Duodenal mucosa (tissue), 2 donors: ENCODE measurements at regions not wholly inside any gene's neighbourhood (a gene's known extent, or its start where the extent isn't known, plus 50 kb on each side); places are given as distances from the start of the nearest gene placed in this dataset.
"Not testable (repeated sequence)": the region's sequence is repeated elsewhere in the genome, so short reads cannot be mapped to it uniquely, and the experiment has no call there.

ENCODE experiments used
- H3K27ac ChIP-seq: one replicate; pipeline ENCODE4 v1.7.0; 2013; ENCODE audit warnings: low read depth, low read length
- H3K27me3 ChIP-seq, 2 donors: one replicate each; pipeline ENCODE4 v1.7.0; 2013; ENCODE audit warnings: low read length in 2 of 2, control low read depth in 1 of 2; ENCODE audit not compliant: insufficient read depth in 2 of 2, control insufficient read depth in 1 of 2
- H3K36me3 ChIP-seq, 2 donors: one replicate each; pipeline ENCODE4 v1.7.0; 2013; ENCODE audit warnings: low read length in 2 of 2, control low read depth in 1 of 2; ENCODE audit not compliant: insufficient read depth in 2 of 2, control insufficient read depth in 1 of 2
- H3K4me1 ChIP-seq, 2 donors: one replicate each; pipeline ENCODE4 v1.7.0; 2013; ENCODE audit warnings: low read length in 2 of 2, control low read depth in 1 of 2; ENCODE audit not compliant: insufficient read depth in 2 of 2, control insufficient read depth in 1 of 2
- H3K4me3 ChIP-seq, 2 donors: one replicate each; pipeline ENCODE4 v1.7.0; 2013; ENCODE audit warnings: low read length in 2 of 2, low read depth in 1 of 2
- H3K9ac ChIP-seq, 2 donors: one replicate each; pipeline ENCODE4 v1.7.0; 2013; ENCODE audit warnings: low read length in 2 of 2, low read depth in 1 of 2
- H3K9me3 ChIP-seq, 2 donors: one replicate each; pipeline ENCODE4 v1.7.0; 2013; ENCODE audit warnings: low read length in 2 of 2, control low read depth in 1 of 2; ENCODE audit not compliant: control insufficient read depth in 1 of 2

DNA sequence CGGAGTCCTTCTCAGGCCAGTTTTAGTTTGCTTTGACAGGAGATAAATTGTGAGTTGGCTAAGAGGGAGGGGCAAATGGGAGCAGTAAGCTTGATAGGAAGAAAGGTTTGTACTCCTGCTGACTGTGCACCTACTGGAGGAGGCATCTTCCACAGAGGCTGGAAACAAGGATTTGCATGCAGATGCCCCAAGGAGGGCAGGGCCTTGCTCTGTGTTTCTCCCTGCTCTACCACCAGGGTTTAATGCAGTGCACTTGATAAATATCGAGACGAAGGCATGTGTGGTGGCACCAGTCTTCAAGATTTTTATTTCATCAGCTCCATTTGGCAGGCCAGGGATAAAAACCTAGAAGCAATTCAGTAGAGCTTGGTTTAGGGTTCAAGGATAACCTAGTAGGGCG, 210.5 kb upstream of the C16orf82 start:
- Histone ChIP-seq H3K4me3 (no peak overlapping the region), H3K27me3 (no peaks in the 10 kb centered on the region), H3K36me3 (no peaks in the 10 kb centered on the region), H3K9me3 (peaks cover 4 to 13% of the 10 kb centered on the region in 2 donors), H3K9ac (no peak overlapping the region), H3K4me1 (no peaks in the 10 kb centered on the region), H3K27ac (no peak overlapping the region)

DNA sequence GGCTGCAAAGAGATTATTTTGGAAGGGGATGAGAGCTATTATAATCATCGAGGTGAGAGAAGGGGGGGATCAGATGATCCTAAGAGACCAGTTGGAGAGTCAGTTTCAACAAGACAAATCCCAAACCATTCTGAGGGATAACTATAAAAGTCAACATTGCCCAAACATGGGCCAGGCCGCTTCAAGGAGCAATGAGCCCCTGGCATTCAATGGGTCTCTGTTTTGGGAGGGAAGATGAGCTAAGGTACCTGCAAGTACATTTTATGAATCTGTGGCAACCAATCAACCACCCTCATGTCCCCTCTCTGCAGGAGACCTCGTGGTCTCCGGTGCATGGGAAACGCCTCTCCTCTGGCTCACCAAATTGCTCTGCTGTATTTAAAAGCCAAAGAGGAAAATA, 209.9 kb upstream of the C16orf82 start:
- Histone ChIP-seq H3K4me3 (no peak overlapping the region), H3K27ac (no peak overlapping the region), H3K36me3 (no peaks in the 10 kb centered on the region), H3K9ac (no peak overlapping the region), H3K9me3 (peaks cover 4 to 14% of the 10 kb centered on the region in 2 donors), H3K27me3 (no peaks in the 10 kb centered on the region), H3K4me1 (no peaks in the 10 kb centered on the region)

- H3K9me3 ChIP-seq: peaks cover 4 to 14% of the 10 kb centered on the region in 2 donors
- no peaks in the 10 kb centered on the region for H3K36me3 ChIP-seq
- no peak overlapping the region for H3K4me3 ChIP-seq
Observed at GRCh38 chr16:26857371-26857770, 209.4 kb upstream of the C16orf82 start.

DNA sequence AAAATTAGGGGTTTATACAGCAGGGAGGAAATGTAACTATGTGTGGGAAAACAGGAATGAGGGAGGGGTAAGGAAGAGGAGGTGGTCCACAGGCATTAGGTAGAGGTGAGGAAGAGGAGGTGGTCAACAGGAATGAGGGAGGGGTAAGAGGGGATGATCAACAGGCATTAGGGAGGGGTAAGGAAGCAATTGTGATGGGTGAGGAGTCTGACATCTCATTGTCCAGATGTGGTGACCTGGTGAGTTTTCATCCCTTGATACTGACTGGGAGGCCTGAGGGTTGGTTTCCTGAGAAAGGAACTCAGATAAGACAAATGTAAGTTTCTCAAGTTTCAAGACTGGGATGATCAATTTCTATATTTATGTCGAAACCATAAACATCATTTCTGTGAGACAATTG, 206.2 kb upstream of the C16orf82 start:
- Histone ChIP-seq H3K4me1 (no peaks in the 10 kb centered on the region), H3K9ac (no peak overlapping the region), H3K4me3 (no peak overlapping the region), H3K36me3 (no peaks in the 10 kb centered on the region), H3K27me3 (no peaks in the 10 kb centered on the region), H3K27ac (no peak overlapping the region), H3K9me3 (peaks cover 4 to 14% of the 10 kb centered on the region in 2 donors)

More at GRCh38 chr16:26857371-26857770, 209.4 kb upstream of the C16orf82 start:
- Histone ChIP-seq H3K4me1 (no peaks in the 10 kb centered on the region), H3K27me3 (no peaks in the 10 kb centered on the region), H3K27ac (no peak overlapping the region), H3K9ac (no peak overlapping the region)

DNA sequence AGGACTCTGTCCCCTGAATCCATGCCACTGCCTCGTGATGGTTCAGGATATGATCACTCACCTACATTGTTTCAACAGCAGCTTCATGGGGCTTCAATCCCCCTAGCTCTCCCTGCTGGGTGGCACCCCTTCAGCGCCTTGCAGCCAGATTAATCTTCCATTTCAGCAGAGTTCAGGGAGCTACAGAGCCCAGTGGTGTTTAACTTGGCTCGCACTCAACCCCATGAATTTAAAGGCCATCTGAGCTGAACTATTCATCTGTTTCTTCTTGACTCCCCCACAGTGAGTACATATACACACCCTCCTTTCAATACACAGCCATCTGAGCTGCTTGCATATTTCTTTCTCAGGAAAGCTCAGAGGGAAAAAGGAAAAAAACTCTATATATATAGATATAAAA, 202.8 kb upstream of the C16orf82 start:
- H3K9ac ChIP-seq: no peak overlapping the region
- no peaks in the 10 kb centered on the region for H3K36me3 ChIP-seq
- H3K27ac ChIP-seq: no peak overlapping the region
- H3K9me3 ChIP-seq: peaks cover 4 to 14% of the 10 kb centered on the region in 2 donors
- H3K4me1 ChIP-seq: no peaks in the 10 kb centered on the region
- no peak overlapping the region for H3K4me3 ChIP-seq
- no peaks in the 10 kb centered on the region for H3K27me3 ChIP-seq

DNA sequence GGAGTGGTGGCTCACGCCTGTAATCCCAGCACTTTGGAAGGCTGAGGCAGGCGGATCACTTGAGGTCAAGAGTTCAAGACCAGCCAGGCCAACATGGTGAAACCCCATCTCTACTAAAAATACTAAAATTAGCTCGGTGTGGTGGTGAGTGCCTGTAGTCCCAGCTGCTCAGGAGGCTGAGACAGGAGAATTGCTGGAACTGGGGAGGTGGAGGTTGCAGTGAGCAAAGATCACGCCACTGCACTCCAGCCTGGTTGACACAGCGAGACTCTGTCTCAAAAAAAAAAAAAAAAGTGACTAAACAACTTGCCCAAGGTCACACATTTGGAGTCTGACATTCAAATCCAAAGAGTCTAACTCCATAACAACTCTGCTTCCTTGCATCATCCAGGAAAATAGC, 192.4 kb upstream of the C16orf82 start:
- H3K4me1 ChIP-seq, H3K4me3 ChIP-seq, H3K9ac ChIP-seq, H3K27ac ChIP-seq, H3K9me3 ChIP-seq, H3K27me3 ChIP-seq, H3K36me3 ChIP-seq: not testable (repeated sequence)

- no peak overlapping the region for H3K4me3 ChIP-seq
Observed at GRCh38 chr16:26877421-26877820, 189.3 kb upstream of the C16orf82 start.

DNA sequence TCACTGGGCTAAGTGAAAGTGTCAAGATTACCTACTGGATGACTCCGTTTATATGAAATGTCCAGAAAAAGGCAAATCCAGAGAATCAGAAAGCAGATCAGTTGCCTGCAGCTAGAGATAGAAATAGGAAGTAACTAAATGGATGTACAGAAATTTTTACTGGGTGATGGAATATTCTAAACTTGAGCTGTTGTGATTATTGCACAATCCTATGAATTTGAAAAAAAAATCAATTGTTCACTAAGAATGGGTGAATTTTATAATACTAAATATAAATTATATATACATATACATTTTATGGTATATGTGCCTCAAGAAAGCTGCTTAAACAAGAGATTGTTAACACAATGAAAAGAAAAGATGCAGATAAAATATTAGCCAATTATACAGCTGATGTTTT, 181.1 kb upstream of the C16orf82 start:
- no peak overlapping the region for H3K27ac ChIP-seq
- H3K4me3 ChIP-seq: no peak overlapping the region
- no peaks in the 10 kb centered on the region for H3K4me1 ChIP-seq

More at GRCh38 chr16:26877421-26877820, 189.3 kb upstream of the C16orf82 start:
- Histone ChIP-seq H3K27me3 (no peaks in the 10 kb centered on the region), H3K36me3 (no peaks in the 10 kb centered on the region), H3K27ac (no peak overlapping the region), H3K4me1 (no peaks in the 10 kb centered on the region), H3K9ac (no peak overlapping the region), H3K9me3 (no peaks in the 10 kb centered on the region)

GRCh38 chr16:26889740-26890139, 177.0 kb upstream of the C16orf82 start:
- Histone ChIP-seq H3K9me3 (no peaks in the 10 kb centered on the region), H3K27me3 (no peaks in the 10 kb centered on the region), H3K9ac (no peak overlapping the region), H3K4me3 (no peak overlapping the region), H3K4me1 (no peaks in the 10 kb centered on the region), H3K27ac (no peak overlapping the region), H3K36me3 (no peaks in the 10 kb centered on the region)

More for the DNA sequence above, 181.1 kb upstream of the C16orf82 start:
- Histone ChIP-seq H3K9ac (no peak overlapping the region), H3K36me3 (no peaks in the 10 kb centered on the region), H3K9me3 (no peaks in the 10 kb centered on the region), H3K27me3 (no peaks in the 10 kb centered on the region)

GRCh38 chr16:26898200-26898599, 168.5 kb upstream of the C16orf82 start:
- no peak overlapping the region for H3K27ac ChIP-seq
- no peaks in the 10 kb centered on the region for H3K4me1 ChIP-seq
- H3K36me3 ChIP-seq: no peaks in the 10 kb centered on the region
- no peak overlapping the region for H3K4me3 ChIP-seq
- H3K9ac ChIP-seq: no peak overlapping the region
- H3K9me3 ChIP-seq: no peaks in the 10 kb centered on the region
- H3K27me3 ChIP-seq: no peaks in the 10 kb centered on the region
